ENCODE measurements at regions not wholly inside any gene's neighbourhood (a gene's known extent, or its start where the extent isn't known, plus 50 kb on each side); places are given as distances from the start of the nearest gene placed in this dataset.
"Not testable (repeated sequence)": the region's sequence is repeated elsewhere in the genome, so short reads cannot be mapped to it uniquely, and the experiment has no call there.

GRCh38 chr13:42485272-42485671 lies 88.7 kb upstream of the TNFSF11 start:
- DNase-seq, result no peak

GRCh38 chr13:42486711-42487198 lies 87.2 kb upstream of the TNFSF11 start:
- no peak for DNase-seq

- DNase-seq, result no peak
These were observed 86.7 kb upstream of the TNFSF11 start for GRCh38 chr13:42487221-42487620.

- DNase-seq, result no peak
These were observed 83.3 kb upstream of the TNFSF11 start for GRCh38 chr13:42490676-42491075.

GRCh38 chr13:42492372-42492920 lies 81.5 kb upstream of the TNFSF11 start:
- DNase-seq, result no peak

- no peak for DNase-seq
These were observed 79.8 kb upstream of the TNFSF11 start for GRCh38 chr13:42494157-42494556.

- DNase-seq, result no peak
These were observed 78.7 kb upstream of the TNFSF11 start for GRCh38 chr13:42495255-42495654.

- no peak for DNase-seq
These were observed 78.2 kb upstream of the TNFSF11 start for GRCh38 chr13:42495751-42496150.

- DNase-seq, result not testable (repeated sequence)
These were observed 76.9 kb upstream of the TNFSF11 start for GRCh38 chr13:42496926-42497554.

GRCh38 chr13:42497798-42498197 lies 76.2 kb upstream of the TNFSF11 start:
- no peak for DNase-seq

GRCh38 chr13:42498521-42498920 lies 75.4 kb upstream of the TNFSF11 start:
- DNase-seq, result no peak

Data from activated CD8-positive, alpha-beta memory T cell treated with anti-CD3 and anti-CD28 coated beads, Interleukin-2, amount 50 U/mL, for 4 hours (primary cell).